GM13977 (cell line): ENCODE measurements at regions not wholly inside any gene's neighbourhood (a gene's known extent, or its start where the extent isn't known, plus 50 kb on each side); places are given as distances from the start of the nearest gene placed in this dataset.
"Not testable (repeated sequence)": the region's sequence is repeated elsewhere in the genome, so short reads cannot be mapped to it uniquely, and the experiment has no call there.

ENCODE experiments used
- DNase-seq: peaks from one replicate; pipeline ENCODE4 v3.0.0; 2012; ENCODE audit warnings: low spot score
- CTCF ChIP-seq: IDR thresholded peaks from 2 replicates; pipeline ENCODE4 v1.5.1; 2012; ENCODE audit warnings: mild to moderate bottlenecking, control low read depth; ENCODE audit not compliant: insufficient read depth; ENCODE audit errors: extremely low read depth, missing control alignments
- in situ Hi-C: fragments of 300-500 bp; cut with MboI; formaldehyde crosslinking; loops from one replicate; pipeline ENCODE4 v1.12.0; 2022; ENCODE audit warnings: low sequenced_read_pairs, low pct_unique_long_range_greater_than_20kb, mixed read lengths, inconsistent platforms; ENCODE audit not compliant: unreplicated experiment

DNA sequence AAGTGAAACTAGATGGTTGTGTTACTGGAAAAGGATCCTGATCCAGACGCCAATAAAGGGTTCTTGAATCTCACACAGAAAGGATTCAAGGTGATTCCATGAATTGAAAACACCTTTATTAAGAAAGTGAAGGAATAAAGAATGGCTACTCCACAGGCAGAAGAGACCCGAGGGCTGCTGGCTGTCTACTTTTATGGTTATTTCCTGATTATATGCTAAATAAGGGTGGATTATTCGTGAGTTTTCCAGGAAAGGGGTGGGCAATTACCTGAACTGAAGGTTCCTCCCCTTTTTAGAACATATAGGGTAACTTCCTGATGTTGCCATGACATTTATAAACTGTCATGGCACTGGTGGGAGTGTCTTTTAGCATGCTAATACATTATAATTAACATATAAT, 50.9 kb upstream of the WARS2 start:
- in situ Hi-C loops = no loop called here
- no peak for TF ChIP-seq CTCF
- no peak for DNase-seq

GRCh38 chr1:119204197-119204960, 63.9 kb upstream of the WARS2 start:
- in situ Hi-C loops = no loop called here
- no peak for DNase-seq
- no peak for TF ChIP-seq CTCF

GRCh38 chr1:119204961-119205357, 64.5 kb upstream of the WARS2 start:
- no peak for DNase-seq
- in situ Hi-C loops = no loop called here
- no peak for TF ChIP-seq CTCF

DNA sequence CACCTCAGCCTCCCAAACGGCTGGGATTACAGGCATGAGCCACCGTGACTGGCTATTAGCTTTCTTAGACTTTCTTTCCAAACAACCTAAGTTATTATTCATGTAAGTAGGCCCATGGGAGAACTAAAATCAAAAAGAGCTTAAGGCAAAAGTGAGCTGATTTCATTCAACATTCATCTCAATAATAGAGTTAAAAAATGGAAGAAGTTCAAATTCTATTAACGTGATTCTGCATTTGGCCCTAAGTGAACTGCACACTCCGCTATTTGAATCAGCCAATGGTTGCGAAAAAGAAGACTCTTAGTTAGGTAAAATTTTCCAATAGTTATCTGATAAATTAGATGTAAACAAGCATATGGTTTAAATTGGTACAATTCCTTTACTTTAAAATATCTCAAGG, 68.6 kb upstream of the WARS2 start:
- in situ Hi-C loops = no loop called here
- no peak for TF ChIP-seq CTCF
- DNase-seq = no peak

GRCh38 chr1:119209596-119210295, 69.3 kb upstream of the WARS2 start:
- TF ChIP-seq CTCF = no peak
- DNase-seq = no peak
- in situ Hi-C loops = no loop called here

DNA sequence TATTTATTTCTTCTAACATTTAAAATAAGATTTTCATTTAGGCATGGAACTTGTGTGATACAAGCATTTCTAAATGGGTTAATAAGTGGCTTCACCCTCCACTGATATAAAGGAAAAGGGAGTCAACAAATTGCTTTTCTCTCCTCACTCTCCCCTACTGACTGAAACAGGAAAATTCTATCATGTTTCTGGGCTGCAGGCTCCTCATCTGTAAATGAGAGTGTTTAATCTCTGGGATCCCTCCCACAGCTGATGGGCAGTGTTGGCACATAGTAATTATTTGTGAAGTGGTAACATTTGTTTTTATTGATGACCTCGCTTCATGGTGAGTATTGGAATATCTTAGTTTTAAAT, 69.8 kb upstream of the WARS2 start:
- no peak for TF ChIP-seq CTCF
- no peak for DNase-seq
- in situ Hi-C loops = no loop called here

GRCh38 chr1:119213213-119213612, 72.8 kb upstream of the WARS2 start:
- in situ Hi-C loops, DNase-seq: not testable (repeated sequence)

DNA sequence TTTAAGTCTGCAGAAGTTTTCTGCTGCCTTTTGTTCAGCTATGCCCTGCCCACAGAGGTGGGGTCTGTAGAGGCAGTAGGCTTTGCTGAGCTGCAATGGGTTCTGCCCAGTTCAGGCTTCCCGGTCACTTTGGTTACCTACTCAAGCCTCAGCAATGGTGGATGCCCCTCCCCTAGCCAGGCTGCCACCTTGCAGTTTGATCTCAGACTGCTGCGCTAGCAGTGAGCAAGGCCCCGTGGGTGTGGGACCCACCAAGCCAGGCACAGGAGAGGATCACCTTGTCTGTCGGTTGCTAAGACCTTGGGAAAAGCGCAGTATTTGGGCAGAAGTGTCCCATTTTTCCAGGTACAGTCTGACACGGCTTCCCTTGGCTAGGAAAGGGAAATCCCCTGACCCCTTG, 74.5 kb upstream of the WARS2 start:
- DNase-seq, in situ Hi-C loops: not testable (repeated sequence)
